B cell (primary cell): ENCODE measurements at regions not wholly inside any gene's neighbourhood (a gene's known extent, or its start where the extent isn't known, plus 50 kb on each side); places are given as distances from the start of the nearest gene placed in this dataset.

Source experiments
- ATAC-seq: fragments of 200-7000 bp; cut with Tn5 transposase; one replicate; pipeline ENCODE4 v1.10.0; 2021; ENCODE audit warnings: low read depth, mild to moderate bottlenecking, moderate number of reproducible peaks, moderate library complexity
- CTCF ChIA-PET: fragments of 350-600 bp; sonication (Branson Sonifier 250); formaldehyde crosslinking; loops from one replicate; lab custom pipeline; 2021; ENCODE audit warnings: antibody characterized with exemption, inconsistent platforms; lab: Charles Lee
- POLR2A ChIA-PET: fragments of 350-600 bp; sonication (Branson Sonifier 250); formaldehyde crosslinking; loops from one replicate; lab custom pipeline; 2021; ENCODE audit warnings: antibody characterized with exemption; lab: Charles Lee
- DNase-seq: peaks from one replicate; pipeline ENCODE4 v3.0.0; 2013
- H2AFZ ChIP-seq: 2 replicates; pipeline ENCODE4 v1.6.1; 2012; ENCODE audit warnings: mild to moderate bottlenecking, low read depth, low read length; ENCODE audit not compliant: insufficient read depth, poor library complexity, severe bottlenecking
- H3K27ac ChIP-seq, 2 donors: 1 replicate in 1 of 2; 2 replicates in 1 of 2; pipeline ENCODE4 v1.5.1; 2012 to 2013; ENCODE audit warnings: low read length in 2 of 2, mild to moderate bottlenecking in 2 of 2, moderate library complexity in 1 of 2
- H3K27me3 ChIP-seq, 4 experiments: fragments of 200-600 bp in 1 of 4; sonication (generic) in 1 of 4; replicated peaks in 1 of 4; 1 replicate in 2 of 4; 2 replicates in 2 of 4; pipeline versions ENCODE4 v1.6.1 to v1.7.0; 2013 to 2016; ENCODE audit warnings: low read length in 3 of 4, mild to moderate bottlenecking in 2 of 4, mixed read lengths in 1 of 4, moderate library complexity in 1 of 4; ENCODE audit not compliant: insufficient read depth in 4 of 4, control insufficient read depth in 3 of 4; ENCODE audit errors: control extremely low read depth in 1 of 4
- H3K36me3 ChIP-seq, 2 experiments: replicated peaks in 1 of 2; 1 replicate in 1 of 2; 2 replicates in 1 of 2; pipeline versions ENCODE4 v1.6.1 to v1.7.1; 2013; ENCODE audit warnings: low read length in 1 of 2; ENCODE audit not compliant: insufficient read depth in 2 of 2, control insufficient read depth in 1 of 2; ENCODE audit errors: control extremely low read depth in 1 of 2, extremely low read depth in 1 of 2
- H3K4me1 ChIP-seq, 2 donors: fragments of 200-600 bp in 1 of 2; sonication (generic) in 1 of 2; 1 replicate in 1 of 2; 2 replicates in 1 of 2; pipeline versions ENCODE4 v1.5.1 to v1.6.1; 2013 to 2017; ENCODE audit warnings: low read length in 2 of 2; ENCODE audit not compliant: control insufficient read depth in 2 of 2, insufficient read depth in 2 of 2
- H3K4me2 ChIP-seq: replicated peaks from 2 replicates; pipeline ENCODE3; 2012; ENCODE audit warnings: mild to moderate bottlenecking, low read depth, low read length; ENCODE audit not compliant: poor library complexity, severe bottlenecking
- H3K4me3 ChIP-seq, 5 experiments: fragments of 200-600 bp in 1 of 5; sonication (generic) in 1 of 5; 1 replicate in 3 of 5; 2 replicates in 2 of 5; pipeline versions ENCODE4 v1.5.1 to v1.7.0; 2011 to 2016; ENCODE audit warnings: low read length in 4 of 5, mild to moderate bottlenecking in 4 of 5, low read depth in 2 of 5, control low read depth in 1 of 5, moderate library complexity in 1 of 5; ENCODE audit not compliant: insufficient read depth in 1 of 5; ENCODE audit errors: control extremely low read depth in 1 of 5, extremely low read depth in 1 of 5
- H3K79me2 ChIP-seq: fragments of 200-600 bp; sonication (generic); one replicate; pipeline ENCODE4 v1.6.0; 2016; ENCODE audit warnings: low read length; ENCODE audit not compliant: control insufficient read depth, insufficient read depth
- H3K9ac ChIP-seq: fragments of 200-600 bp; sonication (generic); 2 replicates; pipeline ENCODE4 v1.6.1; 2017; ENCODE audit warnings: mild to moderate bottlenecking, low read length, moderate library complexity
- H3K9me3 ChIP-seq, 3 donors: one replicate each; pipeline versions ENCODE4 v1.6.1 to v1.7.1; 2013; ENCODE audit warnings: low read length in 2 of 3; ENCODE audit not compliant: control insufficient read depth in 2 of 3, insufficient read depth in 1 of 3; ENCODE audit errors: control extremely low read depth in 1 of 3
- H4K20me1 ChIP-seq: 2 replicates; pipeline ENCODE4 v1.6.0; 2012; ENCODE audit warnings: mild to moderate bottlenecking, low read length; ENCODE audit not compliant: insufficient read depth, control insufficient read depth, poor library complexity, severe bottlenecking
- H3K27ac Mint-ChIP-seq: one replicate; pipeline ENCODE4 v1.8.0; 2021; ENCODE audit warnings: mixed read lengths
- H3K27me3 Mint-ChIP-seq: one replicate; pipeline ENCODE4 v1.8.0; 2021; ENCODE audit warnings: mixed read lengths
- H3K4me1 Mint-ChIP-seq: one replicate; pipeline ENCODE4 v1.8.0; 2021; ENCODE audit warnings: mixed read lengths
- H3K4me3 Mint-ChIP-seq: one replicate; pipeline ENCODE4 v1.8.0; 2021; ENCODE audit warnings: mixed read lengths
- H3K9me3 Mint-ChIP-seq: one replicate; pipeline ENCODE4 v1.8.0; 2022; ENCODE audit warnings: mixed read lengths; ENCODE audit not compliant: insufficient read depth
- EZH2 ChIP-seq: IDR thresholded peaks from 2 replicates; pipeline ENCODE4 v1.6.1; 2012; ENCODE audit warnings: borderline replicate concordance, low read depth, mild to moderate bottlenecking, moderate library complexity, low read length; ENCODE audit not compliant: insufficient read depth, poor library complexity, severe bottlenecking
- WGBS: methylation state at CpG from one replicate; pipeline ENCODE4 v1.1.5; 2013; ENCODE audit warnings: missing lambda C conversion rate; ENCODE audit not compliant: insufficient coverage; 5-methylcytosine and 5-hydroxymethylcytosine counted together
- intact Hi-C: fragments of 100-400 bp; cut with micrococcal nuclease; formaldehyde crosslinking; loops from one replicate; pipeline ENCODE4 v1.10.0; 2022
- TF ChIP-seq, protein P1 (sequence below): fragments of 200-600 bp; IDR thresholded peaks from one replicate; pipeline ENCODE4 v1.8.0; 2022; ENCODE audit warnings: antibody characterized with exemption, mild to moderate bottlenecking

DNA sequence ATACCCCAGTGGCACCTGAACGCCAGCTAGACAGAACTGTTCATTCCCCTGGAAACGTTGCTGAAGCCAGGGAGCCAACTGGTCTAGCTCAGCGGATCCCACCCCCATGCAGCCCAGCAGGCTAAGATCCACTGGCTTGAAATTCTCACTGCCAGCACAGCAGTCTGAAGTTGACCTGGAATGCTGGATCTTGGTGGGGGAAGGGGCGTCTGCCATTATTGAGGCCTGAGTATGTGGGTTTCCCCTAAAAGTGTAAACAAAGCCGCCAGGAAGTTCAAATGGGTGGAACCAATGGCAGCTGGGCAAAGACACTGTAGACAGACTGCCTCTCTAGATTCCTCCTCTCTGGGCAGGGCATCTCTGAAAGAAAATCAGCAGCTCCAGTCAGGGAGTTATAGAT is 213.0 kb downstream of the NKX6-1 start:
- TF ChIP-seq, protein P1, sequence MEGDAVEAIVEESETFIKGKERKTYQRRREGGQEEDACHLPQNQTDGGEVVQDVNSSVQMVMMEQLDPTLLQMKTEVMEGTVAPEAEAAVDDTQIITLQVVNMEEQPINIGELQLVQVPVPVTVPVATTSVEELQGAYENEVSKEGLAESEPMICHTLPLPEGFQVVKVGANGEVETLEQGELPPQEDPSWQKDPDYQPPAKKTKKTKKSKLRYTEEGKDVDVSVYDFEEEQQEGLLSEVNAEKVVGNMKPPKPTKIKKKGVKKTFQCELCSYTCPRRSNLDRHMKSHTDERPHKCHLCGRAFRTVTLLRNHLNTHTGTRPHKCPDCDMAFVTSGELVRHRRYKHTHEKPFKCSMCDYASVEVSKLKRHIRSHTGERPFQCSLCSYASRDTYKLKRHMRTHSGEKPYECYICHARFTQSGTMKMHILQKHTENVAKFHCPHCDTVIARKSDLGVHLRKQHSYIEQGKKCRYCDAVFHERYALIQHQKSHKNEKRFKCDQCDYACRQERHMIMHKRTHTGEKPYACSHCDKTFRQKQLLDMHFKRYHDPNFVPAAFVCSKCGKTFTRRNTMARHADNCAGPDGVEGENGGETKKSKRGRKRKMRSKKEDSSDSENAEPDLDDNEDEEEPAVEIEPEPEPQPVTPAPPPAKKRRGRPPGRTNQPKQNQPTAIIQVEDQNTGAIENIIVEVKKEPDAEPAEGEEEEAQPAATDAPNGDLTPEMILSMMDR = no peak
- TF ChIP-seq EZH2 = no peak
- Mint-ChIP-seq H3K27ac (no peak overlapping the region), H3K4me1 (no peaks in the 10 kb centered on the region), H3K4me3 (no peak overlapping the region), H3K9me3 (peaks cover 9% of the 10 kb centered on the region), H3K27me3 (no peaks in the 10 kb centered on the region)
- H3K9ac ChIP-seq = no peak overlapping the region
- ATAC-seq (no peak), DNase-seq (no peak)
- 87% methylated on average over 5 of the region's 5 CpGs for WGBS
- CTCF ChIA-PET = no interaction called here
- intact Hi-C loops = no loop called here
- H3K27me3 ChIP-seq = no peaks in the 10 kb centered on the region
- peaks cover 0 to 6% (median 0%) of the 10 kb centered on the region in 3 donors for H3K9me3 ChIP-seq
- H3K4me2 ChIP-seq = no peak overlapping the region
- H3K4me3 ChIP-seq = no peak overlapping the region
- no peak overlapping the region for H3K27ac ChIP-seq
- H3K36me3 ChIP-seq = no peaks in the 10 kb centered on the region
- no peaks in the 10 kb centered on the region for H3K4me1 ChIP-seq
- no peaks in the 10 kb centered on the region for H4K20me1 ChIP-seq
- POLR2A ChIA-PET = no interaction called here
- H3K79me2 ChIP-seq = no peaks in the 10 kb centered on the region
- H2AFZ ChIP-seq = no peak overlapping the region

DNA sequence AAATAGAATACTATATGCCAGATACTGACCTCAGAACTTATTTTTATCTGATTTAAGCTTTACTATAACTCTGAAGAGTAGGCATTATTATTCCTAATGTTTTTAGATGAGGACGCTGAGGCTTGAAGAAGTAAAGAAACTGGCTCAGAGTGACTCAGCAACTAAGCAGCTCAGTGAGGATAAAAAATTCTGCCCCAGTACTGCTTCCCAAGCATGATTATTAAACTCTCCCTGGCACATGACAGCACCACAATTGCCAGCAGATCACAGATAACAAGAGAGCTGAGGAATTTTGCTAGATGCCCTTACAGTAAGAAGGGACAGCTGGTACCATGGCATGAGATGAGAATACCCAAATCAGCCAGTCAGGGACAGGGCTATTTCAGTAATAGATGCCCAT is 219.4 kb downstream of the NKX6-1 start:
- CTCF ChIA-PET = no interaction called here
- WGBS = no CpG with 5 or more reads among the region's 1 CpG
- DNase-seq (no peak), ATAC-seq (no peak)
- H2AFZ ChIP-seq = no peak overlapping the region
- Mint-ChIP-seq H3K27ac (no peak overlapping the region), H3K27me3 (no peaks in the 10 kb centered on the region), H3K4me1 (no peaks in the 10 kb centered on the region), H3K4me3 (no peak overlapping the region), H3K9me3 (no peaks in the 10 kb centered on the region)
- no peak overlapping the region for H3K9ac ChIP-seq
- intact Hi-C loops = no loop called here
- POLR2A ChIA-PET = no interaction called here
- TF ChIP-seq EZH2 = no peak
- TF ChIP-seq, protein P1 = no peak
- no peaks in the 10 kb centered on the region for H3K27me3 ChIP-seq
- H4K20me1 ChIP-seq = no peaks in the 10 kb centered on the region
- no peak overlapping the region for H3K27ac ChIP-seq
- H3K4me1 ChIP-seq = no peaks in the 10 kb centered on the region
- H3K9me3 ChIP-seq = no peaks in the 10 kb centered on the region
- no peaks in the 10 kb centered on the region for H3K79me2 ChIP-seq
- no peak overlapping the region for H3K4me3 ChIP-seq
- H3K4me2 ChIP-seq = no peak overlapping the region
- H3K36me3 ChIP-seq = no peaks in the 10 kb centered on the region
